ENCODE measurements at regions not wholly inside any gene's neighbourhood (a gene's known extent, or its start where the extent isn't known, plus 50 kb on each side); places are given as distances from the start of the nearest gene placed in this dataset.
"Not testable (repeated sequence)": the region's sequence is repeated elsewhere in the genome, so short reads cannot be mapped to it uniquely, and the experiment has no call there.

DNA sequence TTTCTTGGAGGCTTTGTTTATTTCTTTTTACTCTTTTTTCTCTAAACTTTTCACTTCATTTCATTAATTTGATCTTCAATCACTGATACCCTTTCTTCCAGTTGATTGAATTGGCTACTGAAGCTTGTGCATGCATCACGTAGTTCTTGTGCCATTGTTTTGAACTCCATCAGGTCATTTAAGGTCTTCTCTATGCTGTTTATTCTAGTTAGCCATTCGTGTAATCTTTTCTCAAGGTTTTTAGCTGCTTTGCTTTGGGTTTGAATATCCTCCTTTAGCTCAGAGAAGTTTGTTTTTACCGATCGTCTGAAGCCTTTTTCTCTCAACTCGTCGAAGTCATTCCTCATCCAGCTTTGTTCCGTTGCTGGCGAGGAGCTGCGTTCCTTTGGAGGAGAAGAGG is 189.9 kb downstream of the TTC6 start:
- intact Hi-C loops (cut with micrococcal nuclease); H3K27ac Mint-ChIP-seq; H3K36me3 Mint-ChIP-seq (ENCODE audit: low read depth); H3K4me1 Mint-ChIP-seq (ENCODE audit: low read depth); H3K4me3 Mint-ChIP-seq; H3K27me3 Mint-ChIP-seq: not testable (repeated sequence)
- peaks cover 28% of the 10 kb centered on the region for H3K9me3 Mint-ChIP-seq

DNA sequence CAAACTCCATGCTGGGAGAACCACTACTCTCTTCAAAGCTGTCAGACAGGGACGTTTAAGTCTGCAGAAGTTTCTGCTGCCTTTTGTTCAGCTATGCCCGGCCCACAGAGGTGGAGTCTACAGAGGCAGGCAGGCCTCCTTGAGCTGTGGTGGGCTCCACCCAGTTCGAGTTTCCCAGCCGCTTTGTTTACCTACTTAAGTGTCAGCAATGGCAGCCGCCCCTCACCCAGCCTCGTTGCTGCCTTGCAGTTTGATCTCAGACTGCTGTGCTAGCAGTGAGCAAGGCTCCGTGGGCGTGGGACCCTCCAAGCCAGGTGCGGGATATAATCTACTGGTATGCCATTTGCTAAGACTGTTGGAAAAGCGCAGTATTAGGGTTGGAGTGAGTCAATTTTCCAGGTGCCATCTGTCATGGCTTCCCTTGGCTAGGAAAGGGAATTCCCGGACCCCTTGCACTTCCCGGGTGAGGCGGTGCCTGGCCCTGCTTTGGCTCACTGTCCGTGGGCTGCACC is 190.7 kb downstream of the TTC6 start:
- peaks cover 20% of the 10 kb centered on the region for H3K9me3 Mint-ChIP-seq
- H3K27ac Mint-ChIP-seq; H3K27me3 Mint-ChIP-seq; intact Hi-C loops (cut with micrococcal nuclease); H3K4me1 Mint-ChIP-seq (ENCODE audit: low read depth); H3K36me3 Mint-ChIP-seq (ENCODE audit: low read depth); H3K4me3 Mint-ChIP-seq: not testable (repeated sequence)

DNA sequence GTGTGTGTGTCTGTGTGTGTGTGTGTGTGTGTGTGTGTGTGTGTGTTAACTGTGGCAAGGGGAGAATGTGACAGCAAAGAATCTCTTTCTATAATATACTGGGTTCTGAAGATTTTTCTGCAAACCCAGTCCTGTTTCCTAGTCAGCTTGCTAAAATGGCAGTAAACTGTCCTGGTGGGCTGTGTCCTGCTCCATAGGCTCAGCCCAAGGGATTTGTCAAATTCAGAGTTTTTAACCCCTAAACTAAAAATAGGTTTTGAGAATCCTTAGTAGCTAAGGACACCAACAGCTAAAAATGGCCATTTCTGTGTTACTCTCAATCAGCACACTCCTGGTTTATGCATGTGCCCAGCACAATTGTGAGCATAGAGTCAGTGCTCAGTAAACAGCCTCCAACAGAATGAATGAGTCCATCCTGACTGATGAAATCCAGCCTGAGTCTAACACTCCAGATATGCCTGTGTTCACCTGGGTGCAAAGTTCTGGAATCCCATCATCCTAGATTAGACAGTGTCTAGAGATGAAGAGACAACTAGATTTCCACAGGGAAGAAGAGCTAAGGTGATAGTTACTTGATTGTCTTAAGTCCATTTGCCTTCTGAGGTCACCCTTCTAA is 192.6 kb downstream of the TTC6 start:
- Mint-ChIP-seq H3K27ac (no peak overlapping the region), H3K4me1 (ENCODE audit: low read depth) (no peaks in the 10 kb centered on the region), H3K4me3 (no peak overlapping the region), H3K27me3 (no peaks in the 10 kb centered on the region), H3K36me3 (ENCODE audit: low read depth) (no peaks in the 10 kb centered on the region), H3K9me3 (peaks cover 20% of the 10 kb centered on the region)
- intact Hi-C loops (cut with micrococcal nuclease) = no loop called here

DNA sequence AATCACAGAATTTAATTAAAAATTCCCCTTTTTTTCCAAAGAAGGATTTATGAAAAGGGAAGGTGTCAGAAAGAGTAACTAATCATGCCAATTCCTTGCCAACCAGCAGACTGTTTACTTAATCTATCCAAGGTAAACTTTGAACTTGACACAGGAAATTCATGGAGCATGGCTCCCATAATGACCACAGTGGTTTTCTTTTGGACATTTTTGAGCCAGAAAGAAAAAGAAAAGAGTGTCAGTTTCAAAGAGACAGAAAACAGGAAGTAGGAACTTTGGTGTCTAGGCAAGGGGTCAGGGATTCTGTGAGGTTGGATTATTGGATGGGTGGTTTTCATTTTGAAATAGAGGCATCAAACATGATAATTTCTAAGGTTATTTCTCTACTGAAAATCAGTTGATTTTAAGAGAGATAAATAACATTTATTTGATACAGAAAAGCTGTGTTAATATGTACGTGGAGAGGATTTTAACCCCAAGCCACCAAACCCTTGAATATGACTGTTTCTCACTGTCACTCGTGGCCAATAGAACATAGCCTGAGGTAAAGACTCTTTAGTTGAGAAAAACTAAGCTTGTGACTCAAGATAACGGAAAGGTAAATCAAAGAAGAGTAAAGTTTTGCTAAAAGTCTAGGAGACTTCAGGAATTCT is 196.1 kb downstream of the TTC6 start:
- no peaks in the 10 kb centered on the region for H3K27me3 Mint-ChIP-seq
- no peak overlapping the region for H3K4me3 Mint-ChIP-seq
- intact Hi-C loops (cut with micrococcal nuclease) = no loop called here
- H3K27ac Mint-ChIP-seq = no peak overlapping the region
- no peaks in the 10 kb centered on the region for H3K36me3 Mint-ChIP-seq (ENCODE audit: low read depth)
- H3K4me1 Mint-ChIP-seq (ENCODE audit: low read depth) = no peaks in the 10 kb centered on the region
- no peaks in the 10 kb centered on the region for H3K9me3 Mint-ChIP-seq

DNA sequence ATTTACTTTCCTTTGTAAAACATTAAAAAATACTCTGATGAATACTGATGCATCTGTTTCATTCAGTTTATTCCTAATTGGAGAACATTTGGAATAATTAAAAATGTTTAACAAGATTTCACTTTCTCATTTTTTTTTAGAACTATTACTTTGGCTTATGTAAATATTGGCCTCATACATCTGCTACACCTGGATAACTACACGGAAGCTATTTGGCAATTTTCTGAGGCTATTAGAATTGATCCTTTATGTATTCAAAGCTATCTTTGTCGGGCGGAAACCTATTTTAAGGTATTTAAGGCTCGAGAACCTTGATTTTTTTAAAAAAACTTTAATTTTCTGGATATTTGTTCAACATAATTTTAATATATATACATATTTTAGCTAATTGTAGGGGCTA is 196.7 kb downstream of the TTC6 start:
- H3K27me3 Mint-ChIP-seq = no peaks in the 10 kb centered on the region
- intact Hi-C loops (cut with micrococcal nuclease) = no loop called here
- H3K4me1 Mint-ChIP-seq (ENCODE audit: low read depth) = no peaks in the 10 kb centered on the region
- no peaks in the 10 kb centered on the region for H3K36me3 Mint-ChIP-seq (ENCODE audit: low read depth)
- H3K27ac Mint-ChIP-seq = no peak overlapping the region
- H3K4me3 Mint-ChIP-seq = no peak overlapping the region
- no peaks in the 10 kb centered on the region for H3K9me3 Mint-ChIP-seq

DNA sequence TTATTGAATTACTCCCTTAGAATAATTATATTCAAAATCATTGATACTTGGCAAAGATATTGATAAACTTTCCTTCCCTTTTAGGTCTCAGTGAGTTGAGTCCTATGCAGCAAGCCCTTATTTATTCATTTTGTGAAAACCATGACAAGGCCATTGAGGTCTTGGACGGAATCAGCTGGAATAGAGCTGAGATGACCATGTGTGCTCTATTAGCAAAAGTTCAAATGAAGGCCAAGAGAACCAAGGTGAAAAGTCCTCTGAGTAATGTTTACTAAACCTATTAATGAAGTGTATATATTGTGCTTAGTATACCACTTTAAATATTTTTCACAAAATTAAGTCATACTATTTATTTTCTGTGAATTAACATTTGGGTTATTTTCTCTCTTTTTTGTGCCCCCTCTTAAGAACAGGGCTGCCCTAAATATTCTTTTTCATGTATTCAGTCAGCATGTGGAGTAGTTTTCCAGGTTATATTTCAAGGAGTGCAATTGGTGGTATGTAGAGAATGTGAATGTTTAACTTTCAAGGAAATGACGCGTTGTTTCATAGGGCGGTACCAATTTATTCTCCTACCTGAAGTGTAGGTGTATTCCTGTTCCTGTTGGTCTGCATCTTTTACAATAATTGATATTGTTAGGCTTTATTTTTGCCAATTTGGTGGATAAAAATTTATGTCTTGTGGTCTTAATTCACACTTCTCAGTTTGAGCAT is 201.4 kb downstream of the TTC6 start:
- Mint-ChIP-seq H3K9me3 (no peaks in the 10 kb centered on the region), H3K4me1 (ENCODE audit: low read depth) (no peaks in the 10 kb centered on the region), H3K27ac (no peak overlapping the region), H3K4me3 (no peak overlapping the region), H3K27me3 (no peaks in the 10 kb centered on the region), H3K36me3 (ENCODE audit: low read depth) (no peaks in the 10 kb centered on the region)
- intact Hi-C loops (cut with micrococcal nuclease) = no loop called here

GRCh38 chr14:37797675-37798074 is 202.2 kb downstream of the TTC6 start:
- intact Hi-C loops (cut with micrococcal nuclease) = no loop called here
- no peaks in the 10 kb centered on the region for H3K36me3 Mint-ChIP-seq (ENCODE audit: low read depth)

DNA sequence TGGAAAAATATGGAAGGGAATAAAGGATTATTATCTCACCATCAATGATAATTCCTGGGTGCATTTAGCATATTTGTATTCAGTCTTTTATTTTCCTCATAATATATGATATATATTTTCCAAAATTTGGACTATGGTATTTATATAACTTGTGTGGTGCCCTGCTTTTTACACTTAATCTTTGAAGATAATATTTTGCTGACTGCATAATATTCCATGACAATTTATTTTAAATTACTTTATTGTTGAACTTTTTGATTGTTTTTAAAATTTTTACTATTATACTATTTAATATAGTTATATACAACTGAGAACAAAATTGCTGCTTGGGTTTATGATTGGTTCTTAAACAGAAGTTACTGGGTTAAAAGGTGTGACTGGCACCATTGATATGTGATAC is 212.3 kb downstream of the TTC6 start:
- H3K36me3 Mint-ChIP-seq (ENCODE audit: low read depth) = no peaks in the 10 kb centered on the region
- no peaks in the 10 kb centered on the region for H3K9me3 Mint-ChIP-seq
- intact Hi-C loops (cut with micrococcal nuclease) = no loop called here
- no peaks in the 10 kb centered on the region for H3K27me3 Mint-ChIP-seq
- no peak overlapping the region for H3K4me3 Mint-ChIP-seq
- H3K4me1 Mint-ChIP-seq (ENCODE audit: low read depth) = no peaks in the 10 kb centered on the region
- H3K27ac Mint-ChIP-seq = no peak overlapping the region

More at GRCh38 chr14:37797675-37798074, 202.2 kb downstream of the TTC6 start:
- H3K4me1 Mint-ChIP-seq (ENCODE audit: low read depth) = no peaks in the 10 kb centered on the region
- no peak overlapping the region for H3K4me3 Mint-ChIP-seq
- no peaks in the 10 kb centered on the region for H3K27me3 Mint-ChIP-seq
- H3K27ac Mint-ChIP-seq = no peak overlapping the region
- H3K9me3 Mint-ChIP-seq = no peaks in the 10 kb centered on the region

DNA sequence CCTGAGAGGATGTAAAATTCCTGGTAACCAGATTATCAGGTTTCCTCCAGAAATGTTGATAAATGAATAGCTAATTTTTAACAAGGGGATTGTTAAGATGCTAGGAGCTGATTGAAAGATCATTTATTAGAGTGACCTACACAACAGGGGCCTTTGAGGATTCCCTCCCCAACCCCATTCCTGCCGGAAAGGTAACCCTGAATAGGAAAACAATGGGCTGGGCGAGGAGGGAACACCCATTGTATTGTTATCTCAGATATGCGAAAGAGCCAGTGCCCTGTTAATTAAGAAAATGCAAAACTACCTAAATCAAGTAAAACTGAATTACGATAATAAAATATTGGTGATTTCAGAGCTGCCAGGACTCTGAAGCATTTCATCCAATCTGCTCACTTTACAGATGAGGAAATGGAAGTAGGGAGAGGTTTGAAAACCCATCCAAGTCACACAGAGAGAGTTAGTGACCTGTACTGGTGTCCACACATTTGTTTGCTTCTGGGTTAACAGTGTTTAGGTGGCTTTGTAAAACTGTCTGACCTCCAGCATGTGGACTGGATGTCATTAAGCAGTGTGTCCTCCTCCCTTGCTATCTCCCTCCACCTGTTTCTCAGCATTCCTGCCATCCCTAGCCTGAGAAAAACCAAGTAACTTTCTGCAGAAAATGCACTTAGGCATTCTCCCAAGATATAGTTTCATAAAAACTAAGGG is 214.8 kb downstream of the TTC6 start:
- intact Hi-C loops (cut with micrococcal nuclease) = no loop called here
- no peak overlapping the region for H3K4me3 Mint-ChIP-seq
- no peaks in the 10 kb centered on the region for H3K27me3 Mint-ChIP-seq
- H3K27ac Mint-ChIP-seq = no peak overlapping the region
- H3K36me3 Mint-ChIP-seq (ENCODE audit: low read depth) = no peaks in the 10 kb centered on the region
- no peaks in the 10 kb centered on the region for H3K4me1 Mint-ChIP-seq (ENCODE audit: low read depth)
- H3K9me3 Mint-ChIP-seq = no peaks in the 10 kb centered on the region

GRCh38 chr14:37813732-37814131 is 218.3 kb downstream of the TTC6 start:
- intact Hi-C loops (cut with micrococcal nuclease) = no loop called here
- Mint-ChIP-seq H3K27me3 (no peaks in the 10 kb centered on the region), H3K36me3 (ENCODE audit: low read depth) (no peaks in the 10 kb centered on the region), H3K9me3 (no peaks in the 10 kb centered on the region), H3K27ac (no peak overlapping the region), H3K4me3 (no peak overlapping the region), H3K4me1 (ENCODE audit: low read depth) (no peaks in the 10 kb centered on the region)

DNA sequence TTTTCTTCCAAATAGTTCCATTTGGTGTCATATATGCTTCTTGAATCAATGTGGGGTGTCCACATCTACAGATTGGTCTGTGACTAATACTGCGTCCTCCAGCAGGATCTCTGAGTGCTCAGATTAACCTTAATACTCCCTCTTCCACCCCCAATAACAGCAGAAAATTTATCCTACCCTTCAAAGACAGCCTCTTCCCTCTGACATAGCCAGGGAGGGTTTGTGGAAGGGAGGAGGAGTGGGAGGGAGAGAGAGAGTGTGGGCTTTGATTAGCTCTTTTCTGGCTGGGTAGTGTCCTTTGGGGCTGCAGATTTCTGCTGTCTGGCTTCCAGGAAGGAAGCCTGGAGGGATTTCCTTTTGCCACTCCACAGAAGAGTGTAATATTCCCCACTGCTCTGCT is 220.7 kb downstream of the TTC6 start:
- Mint-ChIP-seq H3K27me3 (no peaks in the 10 kb centered on the region), H3K27ac (no peak overlapping the region), H3K4me3 (no peak overlapping the region), H3K36me3 (ENCODE audit: low read depth) (no peaks in the 10 kb centered on the region), H3K4me1 (ENCODE audit: low read depth) (no peaks in the 10 kb centered on the region), H3K9me3 (no peaks in the 10 kb centered on the region)
- intact Hi-C loops (cut with micrococcal nuclease) = no loop called here

- intact Hi-C loops (cut with micrococcal nuclease) = no loop called here
- Mint-ChIP-seq H3K4me3 (no peak overlapping the region), H3K27me3 (no peaks in the 10 kb centered on the region), H3K9me3 (no peaks in the 10 kb centered on the region), H3K4me1 (ENCODE audit: low read depth) (no peaks in the 10 kb centered on the region), H3K36me3 (ENCODE audit: low read depth) (no peaks in the 10 kb centered on the region), H3K27ac (no peak overlapping the region)
These were observed 221.4 kb downstream of the TTC6 start for GRCh38 chr14:37816743-37817295.

GRCh38 chr14:37819155-37820015 is 224.0 kb downstream of the TTC6 start:
- no peaks in the 10 kb centered on the region for H3K27me3 Mint-ChIP-seq
- H3K4me3 Mint-ChIP-seq = no peak overlapping the region
- H3K36me3 Mint-ChIP-seq (ENCODE audit: low read depth) = no peaks in the 10 kb centered on the region
- H3K27ac Mint-ChIP-seq = no peak overlapping the region
- no peaks in the 10 kb centered on the region for H3K9me3 Mint-ChIP-seq
- H3K4me1 Mint-ChIP-seq (ENCODE audit: low read depth) = no peaks in the 10 kb centered on the region
- intact Hi-C loops (cut with micrococcal nuclease) = no loop called here
